ENCODE measurements at regions not wholly inside any gene's neighbourhood (a gene's known extent, or its start where the extent isn't known, plus 50 kb on each side); places are given as distances from the start of the nearest gene placed in this dataset.

- no peak for DNase-seq (ENCODE audit: low spot score)
These were observed 52.5 kb upstream of the C9orf72 start for GRCh38 chr9:27625751-27626150.

DNA sequence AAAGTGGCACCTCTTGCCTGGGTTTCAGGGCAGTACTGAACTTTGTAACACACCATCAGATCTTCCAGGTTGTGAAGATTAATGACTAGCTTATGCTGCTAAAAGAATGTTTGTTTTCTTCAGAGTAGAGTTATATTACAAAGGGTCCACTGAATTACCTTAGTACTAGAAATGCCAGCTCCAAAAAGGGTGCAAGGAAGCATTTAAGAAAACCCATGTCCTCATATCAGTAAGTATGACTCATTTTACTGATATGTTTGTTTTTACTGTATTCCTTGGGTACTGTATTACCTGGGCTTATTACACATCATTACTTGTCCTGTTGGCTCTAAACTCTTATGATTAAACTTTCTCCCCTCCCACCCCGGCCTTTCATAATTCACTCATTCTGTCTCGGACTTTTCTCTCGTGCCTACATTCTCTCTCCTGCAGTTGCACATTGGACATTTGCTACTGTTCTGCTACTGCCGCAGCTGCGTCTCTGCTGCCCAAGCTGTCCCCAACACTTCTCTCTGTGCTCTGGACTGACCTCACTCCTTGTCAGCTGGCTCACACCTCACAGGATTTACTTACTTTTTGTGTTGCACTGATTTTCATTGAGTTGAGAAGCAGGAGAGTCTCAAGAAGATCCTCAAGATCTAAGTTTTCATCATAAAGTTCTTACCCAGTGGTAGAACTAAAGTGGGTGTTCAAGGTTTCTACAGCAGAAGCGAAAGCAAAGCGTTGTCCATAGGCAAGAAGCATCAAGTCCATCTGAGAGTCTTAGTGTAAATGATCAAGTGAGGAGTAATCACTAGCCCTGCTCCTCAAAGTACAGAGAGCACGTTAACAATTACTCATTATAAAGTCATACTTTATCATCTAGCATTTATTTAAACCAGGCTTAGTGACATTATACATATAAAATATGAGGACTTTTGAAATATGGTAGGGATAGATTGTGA is 53.2 kb upstream of the C9orf72 start:
- peak; percentile 82 for DNase-seq (ENCODE audit: low spot score)

- DNase-seq (ENCODE audit: low spot score) = no peak
These were observed 53.9 kb upstream of the C9orf72 start for GRCh38 chr9:27627188-27627564.

DNA sequence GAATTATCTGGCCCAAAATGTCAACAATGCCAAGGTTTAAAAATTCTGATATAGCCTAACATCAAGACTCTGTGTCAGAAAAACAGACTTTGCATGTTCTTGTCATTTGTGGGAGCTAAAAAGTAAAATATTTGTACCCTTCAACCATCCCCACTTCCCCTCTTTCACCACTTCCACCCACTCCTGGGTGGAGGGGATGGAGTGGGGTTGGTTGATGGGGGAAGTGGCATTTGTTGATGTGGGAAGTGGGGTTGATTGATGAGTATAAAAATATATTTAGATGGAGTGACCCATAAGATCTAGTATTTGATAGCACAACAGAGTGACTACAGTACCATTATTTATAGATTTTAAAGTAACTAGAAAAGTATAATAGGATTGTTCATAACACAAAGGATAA is 55.0 kb upstream of the C9orf72 start:
- DNase-seq (ENCODE audit: low spot score) = no peak

DNA sequence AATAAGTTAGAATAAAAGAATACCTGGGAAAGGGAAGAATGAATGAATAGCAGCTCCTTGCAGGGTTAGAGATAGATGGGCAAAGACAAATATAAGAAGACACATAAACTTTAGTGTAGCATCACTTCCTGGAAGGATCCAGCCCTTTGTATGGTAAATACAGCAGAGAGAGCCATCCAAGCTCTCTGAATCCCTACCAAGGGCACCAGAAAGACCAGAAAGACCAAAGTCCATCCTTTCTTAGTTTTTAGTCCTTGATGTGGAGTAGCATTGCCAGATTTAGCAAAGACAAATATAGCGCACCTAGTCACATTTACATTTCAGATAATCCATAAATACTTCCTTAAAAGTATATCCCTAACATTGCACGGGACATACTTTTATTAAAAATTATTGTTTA is 56.1 kb upstream of the C9orf72 start:
- no peak for DNase-seq (ENCODE audit: low spot score)

GRCh38 chr9:27632254-27632653 is 59.0 kb upstream of the C9orf72 start:
- DNase-seq (ENCODE audit: low spot score) = no peak

DNA sequence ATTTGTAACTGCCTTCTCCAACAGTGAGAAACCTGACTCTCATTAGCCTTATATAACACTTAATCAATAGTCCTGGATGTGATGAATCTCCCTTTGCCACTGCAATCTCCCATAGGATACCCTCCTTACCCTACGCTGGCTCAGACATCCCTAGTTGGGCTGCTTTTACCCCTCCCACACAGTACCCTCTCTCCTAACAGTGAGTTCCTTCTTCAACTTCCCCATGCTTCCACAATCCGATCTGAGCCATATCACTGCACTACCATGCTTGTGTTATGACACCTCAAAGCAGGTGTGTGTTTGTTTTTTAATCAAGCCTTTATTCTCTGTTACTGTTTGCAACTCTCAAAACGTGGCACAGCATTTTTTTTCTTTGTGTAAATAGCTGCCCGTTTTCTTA is 60.5 kb upstream of the C9orf72 start:
- DNase-seq (ENCODE audit: low spot score) = no peak

GRCh38 chr9:27634879-27635278 is 61.6 kb upstream of the C9orf72 start:
- DNase-seq (ENCODE audit: low spot score) = no peak

- DNase-seq (ENCODE audit: low spot score) = no peak
These were observed 65.4 kb upstream of the C9orf72 start for GRCh38 chr9:27638716-27639115.

DNA sequence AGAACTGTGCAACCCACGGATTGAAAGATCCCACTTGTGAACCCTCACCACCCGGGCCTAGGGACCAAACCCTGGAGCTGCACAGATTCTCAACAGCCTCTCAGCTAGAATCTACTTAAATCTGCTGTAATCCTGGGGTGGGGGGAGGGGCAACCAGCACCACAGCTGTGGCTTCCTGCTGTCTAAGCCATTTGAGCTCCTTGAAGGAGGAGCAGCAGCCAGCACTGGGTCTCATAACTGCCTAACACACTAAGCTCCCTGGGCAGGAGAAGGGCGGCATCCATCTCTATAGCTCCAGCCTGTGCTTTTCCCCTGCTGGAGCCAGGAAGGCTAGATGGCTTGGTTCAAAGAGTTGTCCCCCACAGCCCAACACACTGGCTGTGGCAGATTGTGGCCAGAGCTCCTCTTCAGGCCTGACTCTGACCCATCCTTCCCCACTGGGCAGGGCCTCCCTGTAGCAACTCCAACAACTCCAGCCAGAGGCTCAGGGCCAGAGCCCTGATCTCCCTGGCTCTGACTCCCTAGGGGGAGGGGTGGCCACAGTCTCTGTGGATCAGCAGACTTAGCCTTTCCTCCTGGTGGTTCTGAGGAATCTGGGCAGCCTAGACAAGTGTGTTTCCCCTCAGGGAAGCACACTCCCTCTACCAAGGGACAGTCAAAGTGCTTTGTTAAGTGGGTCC is 72.0 kb upstream of the C9orf72 start:
- DNase-seq (ENCODE audit: low spot score) = no peak

- DNase-seq (ENCODE audit: low spot score) = no peak
These were observed 80.0 kb upstream of the C9orf72 start for GRCh38 chr9:27653246-27653645.

- no peak for DNase-seq (ENCODE audit: low spot score)
These were observed 80.7 kb upstream of the C9orf72 start for GRCh38 chr9:27653957-27654356.

DNA sequence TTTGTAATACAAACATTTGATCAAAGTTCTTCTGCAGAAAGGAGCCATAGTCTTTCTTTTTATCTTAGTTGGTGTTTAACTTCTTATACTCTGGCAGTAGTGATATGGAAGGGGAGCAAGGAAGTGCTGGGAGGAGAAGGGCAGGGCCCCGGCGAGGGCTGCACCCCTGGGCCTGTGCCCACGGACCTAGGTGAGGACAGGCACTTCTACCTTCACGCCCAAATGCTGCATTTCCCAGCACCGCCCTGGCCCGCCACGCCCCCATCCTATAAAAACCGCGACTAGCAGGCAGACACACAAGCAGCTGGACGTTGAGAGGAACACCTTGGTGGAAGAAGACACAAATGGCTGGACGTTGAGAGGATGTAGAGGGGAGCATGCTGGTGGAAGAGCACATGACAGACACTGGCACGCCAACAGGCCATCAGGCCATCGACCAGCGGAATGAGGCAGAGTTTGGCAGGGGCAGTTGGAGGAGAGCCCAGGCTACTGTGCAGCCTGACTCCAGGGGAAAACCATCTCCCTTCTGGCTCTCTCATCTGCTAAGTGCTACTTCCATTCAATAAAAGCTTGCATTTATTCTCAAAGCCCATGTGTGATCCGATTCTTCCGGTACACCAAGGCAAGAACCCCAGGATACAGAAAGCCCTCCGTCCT is 81.5 kb upstream of the C9orf72 start:
- DNase-seq (ENCODE audit: low spot score) = no peak

- DNase-seq (ENCODE audit: low spot score) = no peak
These were observed 82.2 kb upstream of the C9orf72 start for GRCh38 chr9:27655441-27655840.

DNA sequence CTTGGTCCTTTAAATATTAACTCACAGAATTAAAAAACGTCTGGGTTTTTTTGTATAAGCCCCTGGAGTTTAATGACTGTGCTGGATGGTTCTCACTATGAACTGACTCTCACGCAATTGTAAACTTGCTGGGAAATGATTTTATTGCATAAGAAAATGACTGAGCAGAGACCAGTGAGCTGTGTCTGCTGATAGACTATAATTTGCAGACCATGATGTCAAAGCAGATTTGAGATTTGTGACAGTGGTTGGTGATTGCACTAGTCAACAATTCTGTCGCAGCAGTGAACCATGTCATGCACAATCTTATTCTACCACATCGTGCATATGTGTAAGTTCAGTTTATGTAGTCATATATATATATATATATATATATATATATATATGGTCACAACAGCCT is 85.7 kb upstream of the C9orf72 start:
- peak; percentile 47 for DNase-seq (ENCODE audit: low spot score)

DNA sequence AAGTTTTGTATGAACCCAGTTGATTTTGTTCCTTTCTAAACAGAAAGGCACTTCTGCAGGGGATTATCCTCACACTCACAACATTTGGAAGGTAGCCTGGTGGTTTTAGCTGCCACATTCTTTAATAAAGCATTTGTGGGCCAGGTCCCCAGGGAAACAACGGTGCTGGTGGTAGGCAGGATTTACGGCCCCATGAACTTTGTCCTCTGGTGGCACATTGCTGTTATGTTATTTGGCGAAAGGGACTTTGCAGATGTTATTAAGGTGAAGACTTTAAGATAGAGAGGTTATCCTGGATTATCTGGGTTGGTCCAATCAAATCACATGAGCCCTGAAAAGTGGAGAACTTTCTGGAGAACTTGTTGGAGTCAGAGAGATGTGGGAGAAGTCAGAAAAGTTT is 86.3 kb upstream of the C9orf72 start:
- no peak for DNase-seq (ENCODE audit: low spot score)

GRCh38 chr9:27660148-27660547 is 86.9 kb upstream of the C9orf72 start:
- no peak for DNase-seq (ENCODE audit: low spot score)

- no peak for DNase-seq (ENCODE audit: low spot score)
These were observed 90.2 kb upstream of the C9orf72 start for GRCh38 chr9:27663526-27663925.

- DNase-seq (ENCODE audit: low spot score) = no peak
These were observed 91.0 kb upstream of the C9orf72 start for GRCh38 chr9:27664121-27664779.

GRCh38 chr9:27665136-27665535 is 91.9 kb upstream of the C9orf72 start:
- DNase-seq (ENCODE audit: low spot score) = no peak

- DNase-seq (ENCODE audit: low spot score) = no peak
These were observed 95.0 kb upstream of the C9orf72 start for GRCh38 chr9:27668280-27668679.

- DNase-seq (ENCODE audit: low spot score) = no peak
These were observed 98.4 kb upstream of the C9orf72 start for GRCh38 chr9:27671636-27672035.
